ENCODE measurements at regions not wholly inside any gene's neighbourhood (a gene's known extent, or its start where the extent isn't known, plus 50 kb on each side); places are given as distances from the start of the nearest gene placed in this dataset.

DNA sequence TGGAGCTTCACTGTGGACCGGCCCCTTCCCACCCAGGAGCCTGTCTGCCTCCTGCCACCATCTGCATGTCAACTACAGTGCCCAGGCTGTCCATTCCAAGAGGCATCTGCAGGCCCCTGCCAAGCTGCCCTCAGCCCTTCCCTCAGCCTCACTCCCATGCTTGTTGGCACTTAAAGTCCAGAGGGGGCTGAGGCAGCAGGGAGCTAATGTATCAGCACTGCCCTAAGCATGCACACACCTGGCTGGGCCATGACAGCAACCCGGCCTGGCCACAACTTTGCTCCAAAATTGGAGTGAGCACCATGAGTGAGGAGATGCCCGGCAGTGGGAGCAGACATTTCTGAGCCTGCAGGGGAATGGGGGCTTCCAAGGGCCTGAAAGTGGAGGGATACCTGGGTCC, 417.5 kb upstream of the GRM3 start:
- Mint-ChIP-seq H3K4me1 (no peaks in the 10 kb centered on the region), H3K36me3 (no peaks in the 10 kb centered on the region), H3K9me3 (peaks cover 16% of the 10 kb centered on the region), H3K27ac (no peak overlapping the region), H3K4me3 (no peak overlapping the region), H3K27me3 (ENCODE audit: low read depth) (no peaks in the 10 kb centered on the region)
- DNase-seq (ENCODE audit: low spot score in 2 of 2, unreplicated experiment in 2 of 2), result no peak
- TF ChIP-seq CTCF (IDR thresholded peaks at IDR 0.05; ENCODE audit: unreplicated experiment), result no peak

- H3K4me3 Mint-ChIP-seq, result no peak overlapping the region
- no peaks in the 10 kb centered on the region for H3K36me3 Mint-ChIP-seq
- peaks cover 21% of the 10 kb centered on the region for H3K9me3 Mint-ChIP-seq
- H3K27ac Mint-ChIP-seq, result no peak overlapping the region
- no peak for DNase-seq (ENCODE audit: low spot score in 2 of 2, unreplicated experiment in 2 of 2)
- no peak for TF ChIP-seq CTCF (IDR thresholded peaks at IDR 0.05; ENCODE audit: unreplicated experiment)
- no peaks in the 10 kb centered on the region for H3K27me3 Mint-ChIP-seq (ENCODE audit: low read depth)
- H3K4me1 Mint-ChIP-seq, result no peaks in the 10 kb centered on the region
Observed at GRCh38 chr7:86222806-86223205, 420.9 kb upstream of the GRM3 start.

DNA sequence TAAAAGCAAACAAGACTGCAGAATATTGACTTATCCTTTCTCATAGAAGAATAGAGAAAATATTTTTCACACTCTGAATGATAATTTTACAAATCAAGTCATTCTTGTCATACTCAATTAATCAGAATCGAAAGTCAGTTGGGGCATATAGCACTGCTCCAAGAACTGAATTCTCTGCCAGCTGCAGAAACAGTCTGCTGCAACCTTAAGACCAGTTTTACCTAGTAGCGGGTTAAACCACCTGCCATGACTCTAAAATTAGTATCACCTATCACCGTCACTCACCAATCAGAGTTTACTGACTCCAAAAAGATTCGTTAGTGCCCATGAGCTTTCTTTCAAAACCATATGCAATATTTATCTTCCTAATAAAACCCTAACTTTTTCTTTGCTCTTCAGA, 429.0 kb upstream of the GRM3 start:
- Mint-ChIP-seq H3K27me3 (ENCODE audit: low read depth) (no peaks in the 10 kb centered on the region), H3K9me3 (no peaks in the 10 kb centered on the region), H3K4me3 (no peak overlapping the region), H3K4me1 (peaks cover 3% of the 10 kb centered on the region), H3K27ac (no peak overlapping the region), H3K36me3 (no peaks in the 10 kb centered on the region)
- no peak for DNase-seq (ENCODE audit: low spot score in 2 of 2, unreplicated experiment in 2 of 2)
- TF ChIP-seq CTCF (IDR thresholded peaks at IDR 0.05; ENCODE audit: unreplicated experiment), result no peak

- Mint-ChIP-seq H3K27me3 (ENCODE audit: low read depth) (no peaks in the 10 kb centered on the region), H3K9me3 (no peaks in the 10 kb centered on the region), H3K4me1 (peaks cover 3% of the 10 kb centered on the region), H3K27ac (no peak overlapping the region), H3K4me3 (no peak overlapping the region), H3K36me3 (no peaks in the 10 kb centered on the region)
- no peak for DNase-seq (ENCODE audit: low spot score in 2 of 2, unreplicated experiment in 2 of 2)
- no peak for TF ChIP-seq CTCF (IDR thresholded peaks at IDR 0.05; ENCODE audit: unreplicated experiment)
Observed at GRCh38 chr7:86212976-86213375, 430.7 kb upstream of the GRM3 start.

- no peak overlapping the region for H3K4me3 Mint-ChIP-seq
- H3K9me3 Mint-ChIP-seq, result peaks cover 3% of the 10 kb centered on the region
- no peak for TF ChIP-seq CTCF (IDR thresholded peaks at IDR 0.05; ENCODE audit: unreplicated experiment)
- peaks cover 3% of the 10 kb centered on the region for H3K4me1 Mint-ChIP-seq
- no peaks in the 10 kb centered on the region for H3K36me3 Mint-ChIP-seq
- H3K27ac Mint-ChIP-seq, result no peak overlapping the region
- no peaks in the 10 kb centered on the region for H3K27me3 Mint-ChIP-seq (ENCODE audit: low read depth)
- DNase-seq (ENCODE audit: low spot score in 2 of 2, unreplicated experiment in 2 of 2), result no peak
Observed at GRCh38 chr7:86209036-86209435, 434.7 kb upstream of the GRM3 start.

DNA sequence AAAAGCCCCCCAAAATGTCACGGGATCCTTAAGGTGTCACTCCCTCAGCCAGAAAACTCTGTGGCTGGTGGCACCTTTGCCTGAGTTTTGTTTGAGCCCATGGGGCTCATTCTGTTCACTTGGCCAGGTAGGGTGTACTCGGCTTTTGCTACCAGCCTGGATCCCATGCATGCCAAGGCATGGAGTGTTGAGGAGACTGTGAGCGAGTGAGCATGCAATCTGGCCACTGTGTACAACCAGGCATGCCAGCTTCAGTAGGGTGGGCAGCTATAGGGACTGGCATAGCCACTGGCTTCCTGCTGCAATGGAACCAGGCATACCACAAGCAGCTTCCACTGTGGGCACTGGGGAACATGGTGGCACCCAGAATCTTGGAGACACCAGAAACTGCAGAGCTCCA, 436.0 kb upstream of the GRM3 start:
- H3K27ac Mint-ChIP-seq, result no peak overlapping the region
- no peak for TF ChIP-seq CTCF (IDR thresholded peaks at IDR 0.05; ENCODE audit: unreplicated experiment)
- no peaks in the 10 kb centered on the region for H3K27me3 Mint-ChIP-seq (ENCODE audit: low read depth)

More for the DNA sequence above, 436.0 kb upstream of the GRM3 start:
- Mint-ChIP-seq H3K36me3 (no peaks in the 10 kb centered on the region), H3K4me3 (no peak overlapping the region), H3K9me3 (peaks cover 3% of the 10 kb centered on the region), H3K4me1 (no peaks in the 10 kb centered on the region)
- no peak for DNase-seq (ENCODE audit: low spot score in 2 of 2, unreplicated experiment in 2 of 2)
